SK-MEL-5 (cell line): ENCODE measurements at regions not wholly inside any gene's neighbourhood (a gene's known extent, or its start where the extent isn't known, plus 50 kb on each side); places are given as distances from the start of the nearest gene placed in this dataset.

Experiments used
- DNase-seq: peaks from one replicate; pipeline ENCODE4 v3.0.0-alpha.2; 2016; ENCODE audit warnings: low read depth, low spot score
- in situ Hi-C: cut with HindIII; loops from 2 replicates; pipeline ENCODE4 v1.10.0; 2016; ENCODE audit warnings: low sequenced_read_pairs, high pct_unique_total_duplicates, low pct_unique_long_range_greater_than_20kb
- small RNA-seq, 2 experiments: library from RNA; depleted of rRNA; stranded (forward); fragments of <200 nt; gene quantifications; one replicate each; pipeline ENCODE3, GENCODE V24; 2014

DNA sequence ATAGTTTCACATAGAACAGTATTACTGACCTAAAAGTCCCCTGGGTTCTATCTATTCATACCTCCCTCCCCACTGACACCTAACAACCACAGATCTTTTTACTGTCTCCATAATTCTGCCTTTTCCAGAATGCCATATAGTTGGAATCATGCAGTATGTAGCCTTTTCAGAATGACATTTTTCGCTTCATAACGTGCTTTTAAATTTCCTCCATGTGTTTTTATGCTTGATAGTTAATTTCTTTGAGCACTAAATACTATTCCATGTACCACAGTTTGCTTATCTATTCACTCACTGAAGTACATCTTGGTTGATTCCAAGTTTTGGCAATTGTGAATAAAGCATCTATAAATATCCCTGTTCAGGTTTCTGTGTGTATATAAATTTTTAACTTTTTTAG is 77.7 kb upstream of the GPR149 start:
- in situ Hi-C loops: no loop called here
- no peak for DNase-seq

DNA sequence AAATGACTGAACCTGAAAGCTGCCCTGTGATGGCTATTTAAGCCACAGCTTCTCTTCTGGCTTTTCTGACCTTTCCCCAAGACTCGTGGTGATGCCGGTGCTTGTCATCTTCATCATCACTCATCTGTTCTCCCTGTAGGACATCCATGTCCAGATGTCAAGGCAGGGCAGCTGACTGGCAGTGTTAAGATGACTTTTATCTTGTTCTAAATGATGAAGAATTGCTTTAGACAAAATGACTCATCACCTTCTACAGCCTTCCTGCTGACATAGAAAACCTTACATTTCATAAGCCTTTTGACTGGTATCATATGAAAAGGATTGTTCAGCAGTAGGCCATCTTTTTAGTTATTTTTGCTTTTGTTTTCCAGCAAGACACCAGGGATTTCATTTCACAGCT is 67.0 kb upstream of the GPR149 start:
- in situ Hi-C loops: no loop called here
- no peak for DNase-seq

DNA sequence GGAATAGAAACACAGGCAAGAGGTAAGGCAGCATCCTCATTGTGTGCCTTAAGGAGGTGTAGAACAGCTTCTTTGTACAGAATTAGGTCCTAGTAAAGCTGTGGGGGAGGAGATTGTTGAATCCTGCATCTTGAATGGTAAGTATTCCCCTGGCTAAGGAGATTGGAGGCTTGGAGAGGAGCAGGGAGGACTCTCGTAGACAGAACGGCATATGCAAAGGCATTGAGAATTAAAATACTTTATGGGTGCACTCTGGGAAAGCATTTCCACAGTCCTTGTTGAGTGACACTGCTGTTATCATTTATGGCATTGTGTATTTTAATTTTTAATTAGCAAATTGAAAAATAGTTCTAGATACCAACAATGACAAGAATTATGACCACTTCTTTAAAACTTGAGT is 66.5 kb upstream of the GPR149 start:
- in situ Hi-C loops: no loop called here
- DNase-seq: no peak

DNA sequence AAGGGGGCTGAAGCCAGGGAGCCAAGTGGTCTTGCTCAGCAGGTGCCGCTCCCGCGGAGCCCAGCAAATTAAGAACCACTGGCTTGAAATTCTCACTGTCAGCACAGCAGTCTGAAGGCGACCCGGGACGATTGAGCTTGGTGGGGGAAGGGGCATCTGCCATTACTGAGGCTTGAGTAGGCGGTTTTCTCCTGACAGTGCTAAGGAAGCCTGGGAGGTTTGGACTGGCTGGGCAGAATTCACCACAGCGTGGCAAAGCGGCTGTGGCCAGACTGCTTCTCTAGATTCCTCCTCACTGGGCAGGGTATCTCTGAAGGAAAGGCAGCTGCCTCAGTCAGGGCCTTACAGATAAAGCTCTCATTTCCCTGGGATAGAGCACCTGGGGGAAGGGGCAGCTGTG is 57.0 kb upstream of the GPR149 start:
- in situ Hi-C loops: no loop called here
- no peak for DNase-seq

DNA sequence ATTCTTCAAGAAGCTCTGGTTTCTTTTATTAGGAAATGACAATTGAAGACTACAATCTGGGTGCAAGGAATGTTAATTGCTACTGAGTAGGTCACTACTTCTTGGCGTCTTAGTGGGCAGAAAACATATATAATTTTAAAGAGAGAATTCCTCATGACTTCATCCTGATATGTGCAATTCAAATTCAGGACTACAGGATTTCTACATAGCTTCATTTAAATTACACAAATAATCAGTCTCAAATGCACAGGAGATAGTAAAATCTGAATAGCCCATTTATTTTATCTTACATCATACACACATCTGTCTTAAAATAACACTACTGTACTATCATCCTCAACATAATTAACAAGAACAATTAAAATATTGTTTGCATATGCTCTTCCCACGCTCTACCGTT is 52.5 kb upstream of the GPR149 start:
- DNase-seq: no peak
- in situ Hi-C loops: no loop called here

DNA sequence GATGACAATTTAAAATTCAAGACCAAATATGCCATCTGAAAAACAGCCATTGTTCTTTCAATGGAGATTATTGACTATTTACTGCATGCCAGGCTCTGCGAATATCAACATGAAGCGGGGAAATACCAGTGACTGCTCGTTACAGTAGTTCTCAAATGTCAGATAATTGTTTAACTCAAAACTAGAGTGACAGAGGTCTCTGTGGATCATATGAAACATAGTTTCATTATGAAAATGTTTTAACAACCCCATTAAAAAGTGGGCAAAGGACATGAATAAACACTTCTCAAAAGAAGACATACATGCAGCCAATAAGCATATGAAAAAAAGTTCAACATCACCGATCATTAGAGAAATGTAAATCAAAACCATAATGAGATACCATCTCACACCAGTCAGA is 50.0 kb upstream of the GPR149 start:
- no peak for DNase-seq
- in situ Hi-C loops: no loop called here

Small RNAs in the stretch of these regions (small RNA-seq; reads per million reads assigned to genes)
- 0 reads per million in 2 experiments for gene DYNLL1P5
